Liver (tissue), 8 donors: ENCODE measurements at regions not wholly inside any gene's neighbourhood (a gene's known extent, or its start where the extent isn't known, plus 50 kb on each side); places are given as distances from the start of the nearest gene placed in this dataset.

Experiments used
- DNase-seq: peaks from one replicate; pipeline ENCODE4 v3.0.0-alpha.2; 2017; ENCODE audit warnings: low spot score
- H3K27ac ChIP-seq, 2 donors: one replicate each; pipeline ENCODE4 v1.7.0; 2013; ENCODE audit warnings: inconsistent platforms in 2 of 2, low read length in 2 of 2, control low read depth in 1 of 2, low read depth in 1 of 2, mild to moderate bottlenecking in 1 of 2
- H3K27me3 ChIP-seq, 4 donors: one replicate each; pipeline versions ENCODE4 v1.6.1 to v1.7.0; 2013; ENCODE audit warnings: low read length in 3 of 4, inconsistent platforms in 1 of 4, mild to moderate bottlenecking in 1 of 4, moderate library complexity in 1 of 4; ENCODE audit not compliant: control insufficient read depth in 4 of 4, insufficient read depth in 4 of 4
- H3K36me3 ChIP-seq, 4 donors: one replicate each; pipeline versions ENCODE4 v1.6.1 to v1.7.0; 2013; ENCODE audit warnings: low read length in 3 of 4, mild to moderate bottlenecking in 3 of 4, low read depth in 1 of 4, moderate library complexity in 1 of 4; ENCODE audit not compliant: control insufficient read depth in 4 of 4, insufficient read depth in 3 of 4
- H3K4me1 ChIP-seq, 4 donors: one replicate each; pipeline versions ENCODE4 v1.6.1 to v1.7.0; 2013; ENCODE audit warnings: low read length in 3 of 4, mild to moderate bottlenecking in 3 of 4, moderate library complexity in 1 of 4; ENCODE audit not compliant: control insufficient read depth in 4 of 4, insufficient read depth in 4 of 4
- H3K4me3 ChIP-seq, 3 donors: one replicate each; pipeline versions ENCODE4 v1.6.1 to v1.7.0; 2013; ENCODE audit warnings: low read length in 3 of 3, control low read depth in 1 of 3, low read depth in 1 of 3, mild to moderate bottlenecking in 1 of 3
- H3K9ac ChIP-seq, 2 donors: one replicate each; pipeline ENCODE4 v1.7.0; 2013; ENCODE audit warnings: low read length in 2 of 2, mild to moderate bottlenecking in 2 of 2, moderate library complexity in 2 of 2, control low read depth in 1 of 2, low read depth in 1 of 2
- H3K9me3 ChIP-seq, 4 donors: one replicate each; pipeline versions ENCODE4 v1.6.1 to v1.7.0; 2013; ENCODE audit warnings: low read length in 3 of 4; ENCODE audit not compliant: control insufficient read depth in 4 of 4
- ATF3 ChIP-seq: IDR thresholded peaks from 2 replicates; pipeline ENCODE4 v1.6.1; 2016; ENCODE audit warnings: antibody characterized with exemption
- CTCF ChIP-seq: fragments of 150-350 bp; IDR thresholded peaks from 2 replicates; pipeline ENCODE4 v1.5.1; 2017; ENCODE audit warnings: improper control_type of control experiment, low read depth, low read length; ENCODE audit not compliant: missing input control
- EGR1 ChIP-seq, 2 donors: IDR thresholded peaks; 2 replicates each; pipeline ENCODE4 v1.6.1; 2016 to 2018; ENCODE audit warnings: antibody characterized with exemption in 2 of 2, low read depth in 2 of 2
- FOXA1 ChIP-seq: IDR thresholded peaks from 2 replicates; pipeline ENCODE4 v1.6.1; 2016; ENCODE audit warnings: antibody characterized with exemption
- FOXA2 ChIP-seq: IDR thresholded peaks from 2 replicates; pipeline ENCODE4 v1.6.1; 2016; ENCODE audit warnings: antibody characterized with exemption
- GABPA ChIP-seq, 2 donors: IDR thresholded peaks in 1 of 2; conservative IDR thresholded peaks in 1 of 2; 2 replicates each; pipeline ENCODE4 v1.6.1; 2016; ENCODE audit warnings: antibody characterized with exemption in 2 of 2, mild to moderate bottlenecking in 1 of 2, moderate library complexity in 1 of 2
- HNF4A ChIP-seq, 2 donors: conservative IDR thresholded peaks; 2 replicates each; pipeline ENCODE4 v1.6.1; 2016; ENCODE audit warnings: antibody characterized with exemption in 2 of 2, mild to moderate bottlenecking in 2 of 2
- HNF4G ChIP-seq: IDR thresholded peaks from 2 replicates; pipeline ENCODE4 v1.6.1; 2016; ENCODE audit warnings: antibody characterized with exemption
- JUND ChIP-seq, 2 donors: IDR thresholded peaks; 2 replicates each; pipeline ENCODE4 v1.6.1; 2016; ENCODE audit warnings: antibody characterized with exemption in 2 of 2
- MAX ChIP-seq: IDR thresholded peaks from 2 replicates; pipeline ENCODE4 v1.6.1; 2016; ENCODE audit warnings: antibody characterized with exemption
- NR2F2 ChIP-seq: IDR thresholded peaks from 2 replicates; pipeline ENCODE4 v1.6.1; 2016; ENCODE audit warnings: antibody characterized with exemption
- RAD21 ChIP-seq, 2 donors: IDR thresholded peaks; 2 replicates each; pipeline ENCODE4 v1.6.1; 2016; ENCODE audit warnings: antibody characterized with exemption in 2 of 2, mild to moderate bottlenecking in 2 of 2
- REST ChIP-seq: IDR thresholded peaks from 2 replicates; pipeline ENCODE4 v1.6.1; 2016; ENCODE audit warnings: antibody characterized with exemption, mild to moderate bottlenecking
- RXRA ChIP-seq, 2 donors: IDR thresholded peaks; 2 replicates each; pipeline ENCODE4 v1.6.1; 2017 to 2018; ENCODE audit warnings: antibody characterized with exemption in 2 of 2, mild to moderate bottlenecking in 1 of 2
- TAF1 ChIP-seq: conservative IDR thresholded peaks from 2 replicates; pipeline ENCODE4 v1.6.1; 2016; ENCODE audit warnings: antibody characterized with exemption, mild to moderate bottlenecking
- YY1 ChIP-seq: IDR thresholded peaks from 2 replicates; pipeline ENCODE4 v1.6.1; 2016; ENCODE audit warnings: antibody characterized with exemption, mild to moderate bottlenecking
- ZBTB33 ChIP-seq: IDR thresholded peaks from 2 replicates; pipeline ENCODE4 v1.6.1; 2016; ENCODE audit warnings: antibody characterized with exemption
- WGBS: extraction: QIAGEN DNeasy Blood & Tissue Kit; methylation state at CpG from one replicate; pipeline ENCODE4 v1.1.7; 2013; 5-methylcytosine and 5-hydroxymethylcytosine counted together
- donor health status: healthy.
- donor health status: healthy.
- donor health status: healthy.
- donor health status: healthy.
- donor health status: healthy.

- TF ChIP-seq REST, result no peak
- no peak for TF ChIP-seq HNF4A (conservative IDR thresholded peaks at IDR 0.05)
- no peak for TF ChIP-seq GABPA (IDR thresholded peaks at IDR 0.05 in 1 of 2, conservative IDR thresholded peaks at IDR 0.05 in 1 of 2)
- TF ChIP-seq MAX, result no peak
Observed at GRCh38 chr15:39506146-39506545, 74.7 kb upstream of the THBS1 start (continued).

- no peaks in the 10 kb centered on the region for H3K4me1 ChIP-seq
- WGBS, result 82% methylated on average over 7 of the region's 7 CpGs
- TF ChIP-seq RAD21 (IDR thresholded peaks at IDR 0.05) (no peak), FOXA2 (no peak), FOXA1 (no peak), TAF1 (no peak), GABPA (IDR thresholded peaks at IDR 0.05 in 1 of 2, conservative IDR thresholded peaks at IDR 0.05 in 1 of 2) (no peak), MAX (no peak), YY1 (no peak), NR2F2 (no peak), EGR1 (IDR thresholded peaks at IDR 0.05; ENCODE audit: low read depth in 2 of 2) (no peak), HNF4A (conservative IDR thresholded peaks at IDR 0.05) (no peak), ATF3 (no peak)
- no peaks in the 10 kb centered on the region for H3K9me3 ChIP-seq
- no peak for DNase-seq
- peaks cover 0 to 4% (median 0%) of the 10 kb centered on the region in 4 donors for H3K27me3 ChIP-seq
- no peak overlapping the region for H3K27ac ChIP-seq
- no peaks in the 10 kb centered on the region for H3K36me3 ChIP-seq
- no peak overlapping the region for H3K4me3 ChIP-seq
- no peak overlapping the region for H3K9ac ChIP-seq
Observed at GRCh38 chr15:39508536-39508935, 72.3 kb upstream of the THBS1 start.

- H3K4me3 ChIP-seq, result no peak overlapping the region
- WGBS, result 87% methylated on average over 7 of the region's 7 CpGs
- DNase-seq, result no peak
- no peak for TF ChIP-seq RXRA (IDR thresholded peaks at IDR 0.05)
- TF ChIP-seq HNF4G, result no peak
- no peak for TF ChIP-seq CTCF
- no peak for TF ChIP-seq YY1
- no peak for TF ChIP-seq EGR1 (IDR thresholded peaks at IDR 0.05; ENCODE audit: low read depth in 2 of 2)
- no peak for TF ChIP-seq JUND (IDR thresholded peaks at IDR 0.05)
- no peak for TF ChIP-seq GABPA (IDR thresholded peaks at IDR 0.05 in 1 of 2, conservative IDR thresholded peaks at IDR 0.05 in 1 of 2)
- TF ChIP-seq FOXA2, result no peak
- TF ChIP-seq NR2F2, result no peak
- no peak for TF ChIP-seq HNF4A (conservative IDR thresholded peaks at IDR 0.05)
- TF ChIP-seq RAD21 (IDR thresholded peaks at IDR 0.05), result no peak
- no peak for TF ChIP-seq ZBTB33
- no peak for TF ChIP-seq TAF1
- TF ChIP-seq ATF3, result no peak
Observed at GRCh38 chr15:39510001-39510701, 70.7 kb upstream of the THBS1 start.

More at GRCh38 chr15:39510001-39510701, 70.7 kb upstream of the THBS1 start:
- H3K27ac ChIP-seq, result no peak overlapping the region
- H3K4me1 ChIP-seq, result no peaks in the 10 kb centered on the region
- peaks cover 0 to 7% (median under 1%) of the 10 kb centered on the region in 4 donors for H3K9me3 ChIP-seq
- H3K27me3 ChIP-seq, result peaks cover 0 to 4% (median 0%) of the 10 kb centered on the region in 4 donors
- H3K36me3 ChIP-seq, result no peaks in the 10 kb centered on the region
- no peak overlapping the region for H3K9ac ChIP-seq
